PC-3 (cell line): ENCODE measurements at regions not wholly inside any gene's neighbourhood (a gene's known extent, or its start where the extent isn't known, plus 50 kb on each side); places are given as distances from the start of the nearest gene placed in this dataset.

Source experiments
- ATAC-seq: fragments of 200-7000 bp; cut with Tn5 transposase; 2 replicates; pipeline ENCODE4 v1.9.1; 2020; ENCODE audit warnings: mild to moderate bottlenecking, moderate library complexity
- BruUV-seq: library from RNA; stranded (reverse); fragments of 400-500 nt; replicated peaks from 2 replicates; lab custom pipeline; 2021; lab: Mats Ljungman, UMichigan
- CTCF ChIA-PET: fragments of 300-600 bp; sonication (Branson Sonifier 250); formaldehyde crosslinking; loops from one replicate; lab custom pipeline; 2022; ENCODE audit warnings: antibody characterized with exemption; lab: Charles Lee
- POLR2A ChIA-PET: fragments of 300-600 bp; sonication (Branson Sonifier 250); formaldehyde crosslinking; loops from one replicate; lab custom pipeline; 2022; ENCODE audit warnings: antibody characterized with exemption; ENCODE audit not compliant: unreplicated experiment; lab: Charles Lee
- DNase-seq: peaks from one replicate; pipeline ENCODE4 v3.0.0-alpha.2; 2015
- H2AFZ ChIP-seq: fragments of 300-600 bp; sonication (generic); 2 replicates; pipeline ENCODE4 v1.6.0; 2016; ENCODE audit warnings: antibody characterized with exemption, low read length
- H3F3A ChIP-seq: fragments of 300-600 bp; sonication (generic); one replicate; pipeline ENCODE4 v1.6.0; 2017; ENCODE audit warnings: antibody characterized with exemption, low read length, control low read depth, mild to moderate bottlenecking; ENCODE audit not compliant: unreplicated experiment
- H3K27ac ChIP-seq: fragments of 300-600 bp; sonication (generic); 2 replicates; pipeline ENCODE4 v1.5.1; 2016; ENCODE audit warnings: mild to moderate bottlenecking, low read length
- H3K27me3 ChIP-seq: fragments of 300-600 bp; sonication (generic); 2 replicates; pipeline ENCODE4 v1.6.1; 2016; ENCODE audit warnings: low read length, mixed read lengths
- H3K36me3 ChIP-seq: fragments of 300-600 bp; sonication (generic); 2 replicates; pipeline ENCODE4 v1.6.1; 2016; ENCODE audit warnings: low read depth, mixed run types, low read length, mixed read lengths
- H3K4me1 ChIP-seq: fragments of 300-600 bp; sonication (generic); 2 replicates; pipeline ENCODE4 v1.5.1; 2016; ENCODE audit warnings: low read length; ENCODE audit not compliant: insufficient read depth
- H3K4me2 ChIP-seq: fragments of 300-600 bp; sonication (generic); 2 replicates; pipeline ENCODE4 v1.6.0; 2016; ENCODE audit warnings: low read length
- H3K4me3 ChIP-seq: fragments of 300-600 bp; sonication (generic); 2 replicates; pipeline ENCODE4 v1.5.1; 2016; ENCODE audit warnings: mild to moderate bottlenecking, low read length, mixed read lengths
- H3K79me2 ChIP-seq: fragments of 300-600 bp; sonication (generic); 2 replicates; pipeline ENCODE4 v1.6.1; 2017; ENCODE audit warnings: low read length, mixed read lengths
- H3K9ac ChIP-seq: fragments of 300-600 bp; sonication (generic); 2 replicates; pipeline ENCODE4 v1.6.0; 2016; ENCODE audit warnings: mild to moderate bottlenecking, low read length
- H3K9me2 ChIP-seq: fragments of 300-600 bp; sonication (generic); replicated peaks from 2 replicates; pipeline ENCODE4 v1.6.1; 2016; ENCODE audit warnings: mixed run types, low read length, mixed read lengths
- H3K9me3 ChIP-seq: fragments of 300-600 bp; sonication (generic); 2 replicates; pipeline ENCODE4 v1.6.1; 2016; ENCODE audit warnings: low read length, mixed read lengths
- H4K20me1 ChIP-seq: fragments of 300-600 bp; sonication (generic); 2 replicates; pipeline ENCODE4 v1.6.1; 2016; ENCODE audit warnings: low read length, mixed read lengths
- CTCF ChIP-seq: fragments of 300-600 bp; sonication (generic); conservative IDR thresholded peaks from 2 replicates; pipeline ENCODE4 v1.5.1; 2017; ENCODE audit warnings: antibody characterized with exemption, low read depth, mild to moderate bottlenecking, low read length
- EZH2 ChIP-seq: fragments of 300-600 bp; sonication (generic); IDR thresholded peaks from one replicate; pipeline ENCODE4 v1.6.1; 2017; ENCODE audit warnings: antibody characterized with exemption, mild to moderate bottlenecking, low read length; ENCODE audit not compliant: unreplicated experiment
- EZH2phosphoT487 ChIP-seq: fragments of 300-600 bp; sonication (generic); IDR thresholded peaks from 2 replicates; pipeline ENCODE4 v1.6.1; 2018; ENCODE audit warnings: mild to moderate bottlenecking, antibody characterized with exemption, low read length, borderline replicate concordance
- intact Hi-C: fragments of 100-400 bp; cut with micrococcal nuclease; formaldehyde crosslinking; loops from 2 replicates; pipeline ENCODE4 v1.9.0; 2023

- DNase-seq (no peak), ATAC-seq (no peak)
- no peak for TF ChIP-seq CTCF
- no peak for TF ChIP-seq EZH2phosphoT487
- TF ChIP-seq EZH2 = no peak
- Histone ChIP-seq H3K27ac (no peak overlapping the region), H3K9me2 (no peaks in the 10 kb centered on the region), H2AFZ (no peak overlapping the region), H3K4me1 (no peaks in the 10 kb centered on the region), H3K4me2 (no peak overlapping the region), H3K79me2 (no peaks in the 10 kb centered on the region), H3K9me3 (no peaks in the 10 kb centered on the region), H4K20me1 (no peaks in the 10 kb centered on the region), H3K36me3 (no peaks in the 10 kb centered on the region), H3K27me3 (peaks cover 25% of the 10 kb centered on the region; the same call in 1 of the 2 replicates), H3F3A (no peaks in the 10 kb centered on the region), H3K9ac (no peak overlapping the region), H3K4me3 (no peak overlapping the region)
- ChIA-PET POLR2A (no interaction called here), CTCF (no interaction called here)
- no TSS peak for BruUV-seq
- intact Hi-C loops = no loop called here
These were observed 100.9 kb upstream of the MCTP2 start for GRCh38 chr15:94130504-94130903.

- H3F3A ChIP-seq = no peaks in the 10 kb centered on the region
- BruUV-seq = no TSS peak
- H3K9me2 ChIP-seq = no peaks in the 10 kb centered on the region
- ChIA-PET CTCF (no interaction called here), POLR2A (no interaction called here)
- no peaks in the 10 kb centered on the region for H3K4me1 ChIP-seq
- no peaks in the 10 kb centered on the region for H4K20me1 ChIP-seq
- H3K27ac ChIP-seq = no peak overlapping the region
- no peaks in the 10 kb centered on the region for H3K9me3 ChIP-seq
- peaks cover 32% of the 10 kb centered on the region; the same call in 1 of the 2 replicates for H3K27me3 ChIP-seq
- no peaks in the 10 kb centered on the region for H3K79me2 ChIP-seq
- DNase-seq = no peak
- H3K9ac ChIP-seq = no peak overlapping the region
- no peak for ATAC-seq
- H2AFZ ChIP-seq = no peak overlapping the region
- no peak overlapping the region for H3K4me2 ChIP-seq
- TF ChIP-seq EZH2 = no peak
- no peak for TF ChIP-seq EZH2phosphoT487
- TF ChIP-seq CTCF = no peak
- no peak overlapping the region for H3K4me3 ChIP-seq
- intact Hi-C loops = no loop called here
- no peaks in the 10 kb centered on the region for H3K36me3 ChIP-seq
These were observed 104.4 kb upstream of the MCTP2 start for GRCh38 chr15:94127006-94127405.

GRCh38 chr15:94125698-94126097 lies 105.7 kb upstream of the MCTP2 start:
- intact Hi-C loops = no loop called here
- BruUV-seq = no TSS peak
- Histone ChIP-seq H3K4me1 (no peaks in the 10 kb centered on the region), H3K9me2 (no peaks in the 10 kb centered on the region), H2AFZ (no peak overlapping the region), H3F3A (no peaks in the 10 kb centered on the region), H3K9ac (no peak overlapping the region), H3K27ac (no peak overlapping the region), H3K27me3 (peaks cover 32% of the 10 kb centered on the region; the same call in 1 of the 2 replicates), H4K20me1 (no peaks in the 10 kb centered on the region), H3K36me3 (no peaks in the 10 kb centered on the region), H3K4me3 (no peak overlapping the region), H3K4me2 (no peak overlapping the region), H3K9me3 (no peaks in the 10 kb centered on the region), H3K79me2 (no peaks in the 10 kb centered on the region)
- TF ChIP-seq EZH2 (no peak), EZH2phosphoT487 (no peak), CTCF (no peak)
- POLR2A ChIA-PET = no interaction called here
- ATAC-seq (no peak), DNase-seq (no peak)
- CTCF ChIA-PET = no interaction called here
